HCT116 (cell line): ENCODE measurements at regions not wholly inside any gene's neighbourhood (a gene's known extent, or its start where the extent isn't known, plus 50 kb on each side); places are given as distances from the start of the nearest gene placed in this dataset.

Experiments
- ATAC-seq: fragments of 200-7000 bp; cut with Tn5 transposase; 2 replicates; pipeline ENCODE4 v1.9.1; 2020; ENCODE audit warnings: mild to moderate bottlenecking, moderate library complexity
- BruUV-seq: library from RNA; stranded (reverse); fragments of 400-500 nt; replicated peaks from 2 replicates; lab custom pipeline; 2021; lab: Mats Ljungman, UMichigan
- CTCF ChIA-PET: fragments of 300-600 bp; sonication (Branson Sonifier 250); formaldehyde crosslinking; loops from one replicate; lab custom pipeline; 2021; ENCODE audit warnings: antibody characterized with exemption; lab: Charles Lee
- POLR2A ChIA-PET: fragments of 300-600, 350-600 bp; sonication (Branson Sonifier 250); formaldehyde crosslinking; loops from one replicate; lab custom pipeline; 2021; ENCODE audit warnings: antibody characterized with exemption; lab: Charles Lee
- RAD21 ChIA-PET, 2 experiments: fragments of 300-600 bp; sonication (Branson Sonifier 250); formaldehyde crosslinking; loops; one replicate each; lab custom pipeline; 2023; ENCODE audit warnings: low total read pairs in 2 of 2; ENCODE audit not compliant: uncharacterized antibody in 2 of 2, unreplicated experiment in 2 of 2, low non-redundant PET in 1 of 2; lab: Charles Lee
- DNase-seq: peaks from one replicate; pipeline ENCODE4 v3.0.0-alpha.2; 2010; ENCODE audit warnings: low read depth, low spot score
- H2AFZ ChIP-seq: fragments of 200-600 bp; shearing (Covaris generic), sonication (generic); 2 replicates; pipeline ENCODE4 v1.6.1; 2017; ENCODE audit warnings: low read depth, mixed run types, mixed read lengths, antibody characterized with exemption, low read length; ENCODE audit not compliant: poor library complexity, severe bottlenecking
- H3K27ac ChIP-seq: 2 replicates; pipeline ENCODE4 v1.5.1; 2012; ENCODE audit warnings: low read depth, low read length
- H3K27me3 ChIP-seq: fragments of 200-600 bp; sonication (generic); 2 replicates; pipeline ENCODE4 v1.6.1; 2016; ENCODE audit warnings: mixed run types, low read length, mixed read lengths; ENCODE audit not compliant: insufficient read depth
- H3K36me3 ChIP-seq, 2 experiments: fragments of 200-500 bp in 1 of 2; fragments of 200-600 bp in 1 of 2; sonication (Bioruptor generic) in 1 of 2; sonication (generic) in 1 of 2; 2 replicates each; pipeline versions ENCODE4 v1.5.1 to v1.6.1; 2014 to 2016; ENCODE audit warnings: low read length in 2 of 2, inconsistent platforms in 1 of 2, mixed read lengths in 1 of 2, mixed run types in 1 of 2; ENCODE audit not compliant: insufficient read depth in 2 of 2, control insufficient read depth in 1 of 2
- H3K4me1 ChIP-seq, 2 experiments: fragments of 200-600 bp in 1 of 2; sonication (generic) in 1 of 2; 2 replicates each; pipeline versions ENCODE4 v1.5.1 to v1.6.1; 2012 to 2017; ENCODE audit warnings: low read length in 2 of 2, inconsistent platforms in 1 of 2, mild to moderate bottlenecking in 1 of 2, mixed read lengths in 1 of 2, mixed run types in 1 of 2, moderate library complexity in 1 of 2; ENCODE audit not compliant: insufficient read depth in 2 of 2, control insufficient read depth in 1 of 2
- H3K4me2 ChIP-seq: fragments of 200-600 bp; sonication (generic); 2 replicates; pipeline ENCODE4 v1.6.1; 2017; ENCODE audit warnings: mixed run types, low read length, mixed read lengths
- H3K4me3 ChIP-seq, 2 experiments: fragments of 200-600 bp in 1 of 2; sonication (generic) in 1 of 2; replicated peaks in 1 of 2; 2 replicates each; pipeline ENCODE4 v1.5.1; 2011 to 2016; ENCODE audit warnings: low read length in 2 of 2, control low read depth in 1 of 2, low read depth in 1 of 2, mild to moderate bottlenecking in 1 of 2, mixed read lengths in 1 of 2, mixed run types in 1 of 2
- H3K79me2 ChIP-seq: fragments of 200-600 bp; sonication (generic); 2 replicates; pipeline ENCODE4 v1.6.1; 2017; ENCODE audit warnings: mild to moderate bottlenecking, mixed run types, low read length, moderate library complexity, mixed read lengths; ENCODE audit not compliant: insufficient read depth
- H3K9ac ChIP-seq: fragments of 200-600 bp; sonication (generic); 2 replicates; pipeline ENCODE4 v1.6.1; 2016; ENCODE audit warnings: low read length, mixed read lengths
- H3K9me2 ChIP-seq: fragments of 200-600 bp; sonication (generic), shearing (Covaris generic); 2 replicates; pipeline ENCODE4 v1.6.1; 2017; ENCODE audit warnings: mixed run types, mild to moderate bottlenecking, moderate library complexity; ENCODE audit not compliant: insufficient read depth
- H3K9me3 ChIP-seq, 2 experiments: fragments of 200-500 bp in 1 of 2; fragments of 200-600 bp in 1 of 2; sonication (Bioruptor generic) in 1 of 2; sonication (generic) in 1 of 2; 2 replicates each; pipeline ENCODE4 v1.6.1; 2014 to 2017; ENCODE audit warnings: low read length in 2 of 2, mixed read lengths in 2 of 2, inconsistent platforms in 1 of 2, low read depth in 1 of 2, mild to moderate bottlenecking in 1 of 2, mixed run types in 1 of 2, moderate library complexity in 1 of 2; ENCODE audit not compliant: control insufficient read depth in 1 of 2, insufficient read depth in 1 of 2
- H4K20me1 ChIP-seq: fragments of 200-600 bp; sonication (generic), shearing (Covaris generic); 2 replicates; pipeline ENCODE4 v1.6.1; 2017; ENCODE audit warnings: mixed run types, mild to moderate bottlenecking, moderate library complexity; ENCODE audit not compliant: insufficient read depth
- CEBPB ChIP-seq: IDR thresholded peaks from 2 replicates; pipeline ENCODE4 v1.6.1; 2012; ENCODE audit warnings: low read depth
- ELF1 ChIP-seq: IDR thresholded peaks from 2 replicates; pipeline ENCODE4 v1.6.1; 2012; ENCODE audit warnings: low read depth, borderline replicate concordance
- JUND ChIP-seq: IDR thresholded peaks from 2 replicates; pipeline ENCODE4 v1.6.1; 2012
- MAX ChIP-seq: IDR thresholded peaks from 2 replicates; pipeline ENCODE4 v1.6.1; 2012
- POLR2AphosphoS5 ChIP-seq: IDR thresholded peaks from 2 replicates; pipeline ENCODE4 v1.6.1; 2011; ENCODE audit warnings: mild to moderate bottlenecking, low read depth, low read length, moderate library complexity
- RAD21 ChIP-seq: IDR thresholded peaks from 2 replicates; pipeline ENCODE4 v1.6.1; 2012; ENCODE audit warnings: low read depth, mild to moderate bottlenecking
- REST ChIP-seq: IDR thresholded peaks from 2 replicates; pipeline ENCODE4 v1.6.1; 2012; ENCODE audit warnings: low read depth
- SIN3A ChIP-seq: IDR thresholded peaks from 2 replicates; pipeline ENCODE4 v1.6.1; 2012; ENCODE audit warnings: low read depth
- SP1 ChIP-seq: IDR thresholded peaks from 2 replicates; pipeline ENCODE4 v1.6.1; 2012; ENCODE audit warnings: low read depth
- SRF ChIP-seq: IDR thresholded peaks from 2 replicates; pipeline ENCODE4 v1.6.1; 2012; ENCODE audit warnings: low read depth
- TCF7L2 ChIP-seq: IDR thresholded peaks from 2 replicates; pipeline ENCODE4 v1.7.0; 2011; ENCODE audit warnings: borderline replicate concordance, inconsistent platforms; ENCODE audit not compliant: insufficient read depth, insufficient read length; ENCODE audit errors: extremely low read depth
- YY1 ChIP-seq: IDR thresholded peaks from 2 replicates; pipeline ENCODE4 v1.6.1; 2011; ENCODE audit warnings: low read length, low read depth, moderate library complexity, mild to moderate bottlenecking; ENCODE audit not compliant: insufficient replicate concordance; ENCODE audit errors: extremely low read depth
- ZFX ChIP-seq: fragments of 450-650 bp; IDR thresholded peaks from 2 replicates; pipeline ENCODE4 v1.6.1; 2017
- ZNF274 ChIP-seq: fragments of 200-500 bp; sonication (Bioruptor generic); IDR thresholded peaks from 2 replicates; pipeline ENCODE4 v1.6.1; 2014; ENCODE audit warnings: mild to moderate bottlenecking, low read depth, low read length, inconsistent platforms
- intact Hi-C: fragments of 100-400 bp; cut with micrococcal nuclease; formaldehyde crosslinking; loops from 2 replicates; pipeline ENCODE4 v1.10.0; 2022
- TF ChIP-seq, protein P1 (sequence below), 3 experiments: fragments of 200-600 bp in 1 of 3; sonication (generic) in 1 of 3; IDR thresholded peaks in 2 of 3; conservative IDR thresholded peaks in 1 of 3; 2 replicates each; pipeline ENCODE4 v1.5.1; 2012 to 2017; ENCODE audit warnings: low read depth in 2 of 3, low read length in 2 of 3, antibody characterized with exemption in 1 of 3, borderline replicate concordance in 1 of 3, control low read depth in 1 of 3, mild to moderate bottlenecking in 1 of 3, mixed read lengths in 1 of 3, mixed run types in 1 of 3, moderate library complexity in 1 of 3; ENCODE audit not compliant: insufficient read depth in 1 of 3

- no peak for TF ChIP-seq TCF7L2
- no peak for TF ChIP-seq RAD21
- TF ChIP-seq, all 23 proteins: peak for 0
Observed at GRCh38 chr4:83664741-83665140, 128.8 kb downstream of the GPAT3 start (continued).

GRCh38 chr4:83664071-83664470 lies 128.2 kb downstream of the GPAT3 start:
- Histone ChIP-seq H3K9me2 (no peaks in the 10 kb centered on the region), H3K79me2 (no peaks in the 10 kb centered on the region), H3K4me1 (no peaks in the 10 kb centered on the region), H4K20me1 (no peaks in the 10 kb centered on the region), H3K9me3 (no peaks in the 10 kb centered on the region), H3K4me2 (no peak overlapping the region), H3K36me3 (no peaks in the 10 kb centered on the region), H3K9ac (no peak overlapping the region), H3K27me3 (no peaks in the 10 kb centered on the region), H2AFZ (no peak overlapping the region), H3K27ac (no peak overlapping the region), H3K4me3 (no peak overlapping the region)
- ChIA-PET CTCF (interaction anchor here (1.1 kb wide), 1 partner anchor 21 kb away, joined by 3 read pairs; no protein-coding TSS in a partner anchor), POLR2A (no interaction called here), RAD21 (no interaction called here)
- intact Hi-C loops = no loop called here
- DNase-seq (no peak), ATAC-seq (no peak)
- TF ChIP-seq MAX = no peak
- TF ChIP-seq ELF1 = no peak
- no peak for TF ChIP-seq SIN3A
- no peak for TF ChIP-seq SP1
- no peak for TF ChIP-seq ZNF274
- TF ChIP-seq CEBPB = no peak
- no TSS peak for BruUV-seq

- H3K9ac ChIP-seq = no peak overlapping the region
- intact Hi-C loops = no loop called here
- H4K20me1 ChIP-seq = no peaks in the 10 kb centered on the region
- H3K9me3 ChIP-seq = no peaks in the 10 kb centered on the region
- no TSS peak for BruUV-seq
- H3K27ac ChIP-seq = no peak overlapping the region
- no peaks in the 10 kb centered on the region for H3K36me3 ChIP-seq
- no peaks in the 10 kb centered on the region for H3K79me2 ChIP-seq
- RAD21 ChIA-PET = no interaction called here
- H3K4me1 ChIP-seq = no peaks in the 10 kb centered on the region
- DNase-seq (no peak), ATAC-seq (no peak)
- POLR2A ChIA-PET = no interaction called here
- CTCF ChIA-PET = no interaction called here
- H2AFZ ChIP-seq = no peak overlapping the region
- no peaks in the 10 kb centered on the region for H3K27me3 ChIP-seq
- no peaks in the 10 kb centered on the region for H3K9me2 ChIP-seq
- no peak overlapping the region for H3K4me2 ChIP-seq
- H3K4me3 ChIP-seq = no peak overlapping the region
- TF ChIP-seq POLR2AphosphoS5 = no peak
- TF ChIP-seq REST = no peak
- TF ChIP-seq ZFX = no peak
- no peak for TF ChIP-seq YY1
- TF ChIP-seq ELF1 = no peak
- TF ChIP-seq, protein P1, sequence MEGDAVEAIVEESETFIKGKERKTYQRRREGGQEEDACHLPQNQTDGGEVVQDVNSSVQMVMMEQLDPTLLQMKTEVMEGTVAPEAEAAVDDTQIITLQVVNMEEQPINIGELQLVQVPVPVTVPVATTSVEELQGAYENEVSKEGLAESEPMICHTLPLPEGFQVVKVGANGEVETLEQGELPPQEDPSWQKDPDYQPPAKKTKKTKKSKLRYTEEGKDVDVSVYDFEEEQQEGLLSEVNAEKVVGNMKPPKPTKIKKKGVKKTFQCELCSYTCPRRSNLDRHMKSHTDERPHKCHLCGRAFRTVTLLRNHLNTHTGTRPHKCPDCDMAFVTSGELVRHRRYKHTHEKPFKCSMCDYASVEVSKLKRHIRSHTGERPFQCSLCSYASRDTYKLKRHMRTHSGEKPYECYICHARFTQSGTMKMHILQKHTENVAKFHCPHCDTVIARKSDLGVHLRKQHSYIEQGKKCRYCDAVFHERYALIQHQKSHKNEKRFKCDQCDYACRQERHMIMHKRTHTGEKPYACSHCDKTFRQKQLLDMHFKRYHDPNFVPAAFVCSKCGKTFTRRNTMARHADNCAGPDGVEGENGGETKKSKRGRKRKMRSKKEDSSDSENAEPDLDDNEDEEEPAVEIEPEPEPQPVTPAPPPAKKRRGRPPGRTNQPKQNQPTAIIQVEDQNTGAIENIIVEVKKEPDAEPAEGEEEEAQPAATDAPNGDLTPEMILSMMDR (IDR thresholded peaks at IDR 0.05 in 2 of 3, conservative IDR thresholded peaks at IDR 0.05 in 1 of 3; ENCODE audit: borderline replicate concordance in 1 of 3, insufficient read depth in 1 of 3, low read depth in 2 of 3, low read length in 2 of 3) = no peak
- no peak for TF ChIP-seq JUND
- no peak for TF ChIP-seq SRF
- TF ChIP-seq SP1 = no peak
Observed at GRCh38 chr4:83662204-83662603, 126.3 kb downstream of the GPAT3 start.
